AG09309 (cell line): ENCODE measurements at regions not wholly inside any gene's neighbourhood (a gene's known extent, or its start where the extent isn't known, plus 50 kb on each side); places are given as distances from the start of the nearest gene placed in this dataset.

Experiments
- DNase-seq: peaks from one replicate; pipeline ENCODE4 v3.0.0-alpha.2; 2010; ENCODE audit warnings: low read depth
- H3K4me3 ChIP-seq: 2 replicates; pipeline ENCODE4 v1.5.1; 2011; ENCODE audit warnings: mild to moderate bottlenecking, low read depth, low read length, moderate library complexity; ENCODE audit not compliant: control insufficient read depth
- TF ChIP-seq, protein P1 (sequence below): IDR thresholded peaks from 2 replicates; pipeline ENCODE4 v1.5.1; 2011; ENCODE audit warnings: mild to moderate bottlenecking, low read depth, low read length, inconsistent platforms; ENCODE audit not compliant: insufficient read depth, control insufficient read depth; ENCODE audit errors: missing control alignments

- no peak overlapping the region for H3K4me3 ChIP-seq
- TF ChIP-seq, protein P1, sequence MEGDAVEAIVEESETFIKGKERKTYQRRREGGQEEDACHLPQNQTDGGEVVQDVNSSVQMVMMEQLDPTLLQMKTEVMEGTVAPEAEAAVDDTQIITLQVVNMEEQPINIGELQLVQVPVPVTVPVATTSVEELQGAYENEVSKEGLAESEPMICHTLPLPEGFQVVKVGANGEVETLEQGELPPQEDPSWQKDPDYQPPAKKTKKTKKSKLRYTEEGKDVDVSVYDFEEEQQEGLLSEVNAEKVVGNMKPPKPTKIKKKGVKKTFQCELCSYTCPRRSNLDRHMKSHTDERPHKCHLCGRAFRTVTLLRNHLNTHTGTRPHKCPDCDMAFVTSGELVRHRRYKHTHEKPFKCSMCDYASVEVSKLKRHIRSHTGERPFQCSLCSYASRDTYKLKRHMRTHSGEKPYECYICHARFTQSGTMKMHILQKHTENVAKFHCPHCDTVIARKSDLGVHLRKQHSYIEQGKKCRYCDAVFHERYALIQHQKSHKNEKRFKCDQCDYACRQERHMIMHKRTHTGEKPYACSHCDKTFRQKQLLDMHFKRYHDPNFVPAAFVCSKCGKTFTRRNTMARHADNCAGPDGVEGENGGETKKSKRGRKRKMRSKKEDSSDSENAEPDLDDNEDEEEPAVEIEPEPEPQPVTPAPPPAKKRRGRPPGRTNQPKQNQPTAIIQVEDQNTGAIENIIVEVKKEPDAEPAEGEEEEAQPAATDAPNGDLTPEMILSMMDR = no peak
- no peak for DNase-seq
Observed at GRCh38 chr2:121034551-121034950, 250.5 kb downstream of the TFCP2L1 start.

GRCh38 chr2:121036226-121036692 lies 248.7 kb downstream of the TFCP2L1 start:
- no peak for DNase-seq
- TF ChIP-seq, protein P1 = no peak
- no peak overlapping the region for H3K4me3 ChIP-seq

GRCh38 chr2:121037480-121037879 lies 247.5 kb downstream of the TFCP2L1 start:
- H3K4me3 ChIP-seq = no peak overlapping the region
- TF ChIP-seq, protein P1 = no peak
- DNase-seq = no peak

- DNase-seq = no peak
- H3K4me3 ChIP-seq = no peak overlapping the region
- TF ChIP-seq, protein P1 = no peak
Observed at GRCh38 chr2:121038031-121038430, 247.0 kb downstream of the TFCP2L1 start.

GRCh38 chr2:121038431-121038830 lies 246.6 kb downstream of the TFCP2L1 start:
- no peak overlapping the region for H3K4me3 ChIP-seq
- no peak for DNase-seq
- TF ChIP-seq, protein P1 = no peak

GRCh38 chr2:121038891-121039616 lies 245.9 kb downstream of the TFCP2L1 start:
- DNase-seq = no peak
- no peak overlapping the region for H3K4me3 ChIP-seq

More at GRCh38 chr2:121038891-121039616, 245.9 kb downstream of the TFCP2L1 start:
- TF ChIP-seq, protein P1 = no peak
